ENCODE measurements at regions not wholly inside any gene's neighbourhood (a gene's known extent, or its start where the extent isn't known, plus 50 kb on each side); places are given as distances from the start of the nearest gene placed in this dataset.

DNA sequence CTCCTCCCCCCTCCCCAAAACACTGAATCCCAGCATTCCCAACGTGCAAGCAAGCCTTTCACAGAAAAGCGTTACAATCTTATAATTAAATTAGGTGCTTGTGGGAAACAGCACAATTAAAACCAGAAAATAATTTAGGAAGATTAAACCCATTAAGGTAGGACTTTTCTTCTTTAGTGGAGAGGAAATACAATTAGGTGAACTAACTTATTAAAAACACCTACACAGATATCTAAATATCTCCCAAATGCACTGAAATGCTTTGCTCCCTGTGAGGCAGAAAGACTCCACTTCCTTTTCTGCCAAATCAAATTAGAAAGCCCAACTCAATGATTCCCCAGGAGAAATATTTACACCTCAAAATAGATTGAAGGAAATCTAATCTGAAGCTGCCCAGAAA, 60.9 kb upstream of the ETS2 start:
- H3K79me2 ChIP-seq (ENCODE audit: control insufficient read depth, insufficient read depth, low read length): no peaks in the 10 kb centered on the region
- no peaks in the 10 kb centered on the region for H3K27me3 ChIP-seq (ENCODE audit: control insufficient read depth, insufficient read depth, low read length)
- H3K4me1 ChIP-seq (ENCODE audit: control insufficient read depth, extremely low read depth, insufficient read depth, low read length): no peaks in the 10 kb centered on the region
- H3K4me2 ChIP-seq (ENCODE audit: extremely low read depth, insufficient read depth, low read length): no peak overlapping the region
- H2AFZ ChIP-seq (ENCODE audit: low read length): no peak overlapping the region
- no peak overlapping the region for H3K4me3 ChIP-seq (replicated peaks in 1 of 4; ENCODE audit: control extremely low read depth in 1 of 4, insufficient read depth in 1 of 4, low read depth in 3 of 4, low read length in 4 of 4)
- H3K9ac ChIP-seq (ENCODE audit: insufficient read depth, low read length): no peak overlapping the region
- no peak for TF ChIP-seq EZH2 (IDR thresholded peaks at IDR 0.05; ENCODE audit: low read length, missing control alignments)
- TF ChIP-seq, protein P1, sequence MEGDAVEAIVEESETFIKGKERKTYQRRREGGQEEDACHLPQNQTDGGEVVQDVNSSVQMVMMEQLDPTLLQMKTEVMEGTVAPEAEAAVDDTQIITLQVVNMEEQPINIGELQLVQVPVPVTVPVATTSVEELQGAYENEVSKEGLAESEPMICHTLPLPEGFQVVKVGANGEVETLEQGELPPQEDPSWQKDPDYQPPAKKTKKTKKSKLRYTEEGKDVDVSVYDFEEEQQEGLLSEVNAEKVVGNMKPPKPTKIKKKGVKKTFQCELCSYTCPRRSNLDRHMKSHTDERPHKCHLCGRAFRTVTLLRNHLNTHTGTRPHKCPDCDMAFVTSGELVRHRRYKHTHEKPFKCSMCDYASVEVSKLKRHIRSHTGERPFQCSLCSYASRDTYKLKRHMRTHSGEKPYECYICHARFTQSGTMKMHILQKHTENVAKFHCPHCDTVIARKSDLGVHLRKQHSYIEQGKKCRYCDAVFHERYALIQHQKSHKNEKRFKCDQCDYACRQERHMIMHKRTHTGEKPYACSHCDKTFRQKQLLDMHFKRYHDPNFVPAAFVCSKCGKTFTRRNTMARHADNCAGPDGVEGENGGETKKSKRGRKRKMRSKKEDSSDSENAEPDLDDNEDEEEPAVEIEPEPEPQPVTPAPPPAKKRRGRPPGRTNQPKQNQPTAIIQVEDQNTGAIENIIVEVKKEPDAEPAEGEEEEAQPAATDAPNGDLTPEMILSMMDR (conservative IDR thresholded peaks at IDR 0.05 in 1 of 2, IDR thresholded peaks at IDR 0.05 in 1 of 2; ENCODE audit: low read depth in 1 of 2, low read length in 2 of 2): no peak
- no peaks in the 10 kb centered on the region for H3K36me3 ChIP-seq (ENCODE audit: control insufficient read depth, insufficient read depth, low read length)
- DNase-seq (ENCODE audit: low read depth in 2 of 2): no peak
- no peaks in the 10 kb centered on the region for H3K9me3 ChIP-seq (ENCODE audit: control insufficient read depth, insufficient read depth, low read depth, low read length)
- H3K27ac ChIP-seq (ENCODE audit: insufficient read depth, low read length): no peak overlapping the region
- H4K20me1 ChIP-seq (ENCODE audit: control insufficient read depth, extremely low read depth, insufficient read depth, low read length): no peaks in the 10 kb centered on the region

DNA sequence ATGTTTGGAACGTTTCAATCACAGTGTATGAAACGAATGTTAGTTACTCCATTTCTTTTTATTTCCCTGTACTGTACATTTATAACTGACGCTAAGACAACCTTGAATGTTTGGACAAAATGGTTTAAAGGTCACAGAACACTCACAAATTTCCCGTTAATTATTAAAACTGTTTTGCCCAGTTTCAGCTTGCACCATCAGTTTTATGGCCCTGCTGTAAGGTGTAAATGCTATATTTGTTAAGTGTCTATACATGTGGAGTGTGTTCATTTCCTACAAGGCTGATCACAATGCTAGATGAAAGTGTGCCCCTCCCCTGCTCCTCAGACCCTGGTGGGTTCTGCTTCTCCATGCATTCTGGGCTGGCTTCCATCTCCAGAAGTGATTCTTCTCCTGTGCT, 57.9 kb upstream of the ETS2 start:
- no peaks in the 10 kb centered on the region for H3K79me2 ChIP-seq (ENCODE audit: control insufficient read depth, insufficient read depth, low read length)
- no peak for DNase-seq (ENCODE audit: low read depth in 2 of 2)
- H3K4me3 ChIP-seq (replicated peaks in 1 of 4; ENCODE audit: control extremely low read depth in 1 of 4, insufficient read depth in 1 of 4, low read depth in 3 of 4, low read length in 4 of 4): no peak overlapping the region
- no peak overlapping the region for H3K9ac ChIP-seq (ENCODE audit: insufficient read depth, low read length)
- H3K36me3 ChIP-seq (ENCODE audit: control insufficient read depth, insufficient read depth, low read length): no peaks in the 10 kb centered on the region
- no peaks in the 10 kb centered on the region for H4K20me1 ChIP-seq (ENCODE audit: control insufficient read depth, extremely low read depth, insufficient read depth, low read length)
- no peaks in the 10 kb centered on the region for H3K27me3 ChIP-seq (ENCODE audit: control insufficient read depth, insufficient read depth, low read length)
- H3K9me3 ChIP-seq (ENCODE audit: control insufficient read depth, insufficient read depth, low read depth, low read length): no peaks in the 10 kb centered on the region
- no peak overlapping the region for H3K27ac ChIP-seq (ENCODE audit: insufficient read depth, low read length)
- TF ChIP-seq EZH2 (IDR thresholded peaks at IDR 0.05; ENCODE audit: low read length, missing control alignments): no peak
- TF ChIP-seq, protein P1 (conservative IDR thresholded peaks at IDR 0.05 in 1 of 2, IDR thresholded peaks at IDR 0.05 in 1 of 2; ENCODE audit: low read depth in 1 of 2, low read length in 2 of 2): no peak
- H2AFZ ChIP-seq (ENCODE audit: low read length): no peak overlapping the region
- no peaks in the 10 kb centered on the region for H3K4me1 ChIP-seq (ENCODE audit: control insufficient read depth, extremely low read depth, insufficient read depth, low read length)
- H3K4me2 ChIP-seq (ENCODE audit: extremely low read depth, insufficient read depth, low read length): no peak overlapping the region

DNA sequence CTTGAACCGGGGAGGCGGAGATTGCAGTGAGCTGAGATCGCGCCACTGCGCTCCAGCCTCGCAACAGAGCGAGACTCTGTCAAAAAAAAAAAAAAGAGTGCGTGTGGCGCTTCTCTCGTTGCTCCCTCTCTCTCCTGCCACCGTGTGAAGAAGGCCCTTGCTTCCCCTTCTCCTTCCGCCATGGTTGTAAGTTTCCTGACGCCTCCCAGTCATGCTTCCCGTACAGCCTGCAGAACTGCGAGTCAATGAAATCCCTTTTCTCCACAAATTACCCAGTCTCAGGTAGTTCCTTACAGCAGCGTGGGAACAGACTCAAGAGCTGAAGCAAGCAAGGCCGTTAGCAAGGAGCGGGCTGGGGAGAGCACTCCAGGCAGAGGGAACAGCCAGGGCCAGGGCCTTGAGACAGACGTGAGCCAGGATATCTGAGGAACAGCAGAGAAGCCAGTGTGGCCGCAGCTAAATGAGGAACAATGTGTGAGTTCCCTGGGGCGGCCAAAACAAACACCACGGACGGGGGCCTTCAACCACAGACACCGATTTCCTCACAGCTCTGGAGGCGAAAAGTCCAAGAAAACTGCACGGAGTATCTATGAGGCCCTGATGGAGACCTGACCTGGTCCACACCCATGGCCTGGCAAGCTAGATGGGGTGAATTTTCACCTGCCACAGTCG, 54.2 kb upstream of the ETS2 start:
- peaks cover 3% of the 10 kb centered on the region for H3K4me1 ChIP-seq (ENCODE audit: control insufficient read depth, extremely low read depth, insufficient read depth, low read length)
- H3K27ac ChIP-seq (ENCODE audit: insufficient read depth, low read length): no peak overlapping the region
- no peak overlapping the region for H3K4me2 ChIP-seq (ENCODE audit: extremely low read depth, insufficient read depth, low read length)
- no peak overlapping the region for H3K4me3 ChIP-seq (replicated peaks in 1 of 4; ENCODE audit: control extremely low read depth in 1 of 4, insufficient read depth in 1 of 4, low read depth in 3 of 4, low read length in 4 of 4)
- H2AFZ ChIP-seq (ENCODE audit: low read length): no peak overlapping the region
- H4K20me1 ChIP-seq (ENCODE audit: control insufficient read depth, extremely low read depth, insufficient read depth, low read length): no peaks in the 10 kb centered on the region
- H3K79me2 ChIP-seq (ENCODE audit: control insufficient read depth, insufficient read depth, low read length): no peaks in the 10 kb centered on the region
- TF ChIP-seq, protein P1 (conservative IDR thresholded peaks at IDR 0.05 in 1 of 2, IDR thresholded peaks at IDR 0.05 in 1 of 2; ENCODE audit: low read depth in 1 of 2, low read length in 2 of 2): no peak
- no peak for TF ChIP-seq EZH2 (IDR thresholded peaks at IDR 0.05; ENCODE audit: low read length, missing control alignments)
- no peak overlapping the region for H3K9ac ChIP-seq (ENCODE audit: insufficient read depth, low read length)
- no peaks in the 10 kb centered on the region for H3K27me3 ChIP-seq (ENCODE audit: control insufficient read depth, insufficient read depth, low read length)
- H3K9me3 ChIP-seq (ENCODE audit: control insufficient read depth, insufficient read depth, low read depth, low read length): no peaks in the 10 kb centered on the region
- no peaks in the 10 kb centered on the region for H3K36me3 ChIP-seq (ENCODE audit: control insufficient read depth, insufficient read depth, low read length)
- DNase-seq (ENCODE audit: low read depth in 2 of 2): peak; percentile 77 to 81

All from fibroblast of lung (primary cell).